ENCODE measurements at regions not wholly inside any gene's neighbourhood (a gene's known extent, or its start where the extent isn't known, plus 50 kb on each side); places are given as distances from the start of the nearest gene placed in this dataset.

GRCh38 chrX:151042842-151043241 is 59.7 kb downstream of the HMGB3 start:
- TF ChIP-seq YY1 (IDR thresholded peaks at IDR 0.05; ENCODE audit: insufficient read depth, insufficient read length) (no peak), ZNF274 (IDR thresholded peaks at IDR 0.05; ENCODE audit: low read depth, low read length) (no peak), SUZ12 (IDR thresholded peaks at IDR 0.05; ENCODE audit: extremely low read depth, insufficient read depth, insufficient read length) (no peak)

Measured in NT2/D1 (cell line).